A549 (cell line): ENCODE measurements at regions not wholly inside any gene's neighbourhood (a gene's known extent, or its start where the extent isn't known, plus 50 kb on each side); places are given as distances from the start of the nearest gene placed in this dataset.

Experiments used
- CHD4 ChIP-seq: fragments of 200-600 bp; sonication (generic); IDR thresholded peaks from 2 replicates; pipeline ENCODE4 v1.6.1; 2016; ENCODE audit warnings: antibody characterized with exemption, mild to moderate bottlenecking, borderline replicate concordance
- EP300 ChIP-seq, 2 experiments: fragments of >200 bp; sonication (Bioruptor Twin); formaldehyde crosslinking; IDR thresholded peaks; 2 replicates in 1 of 2; 3 replicates in 1 of 2; pipeline ENCODE4 v1.6.1; 2016 to 2017
- MAZ ChIP-seq: fragments of 150-350 bp; IDR thresholded peaks from 2 replicates; pipeline ENCODE4 v1.6.1; 2014; ENCODE audit warnings: antibody characterized with exemption, low read depth, low read length, borderline replicate concordance
- ZSCAN20 ChIP-seq: fragments of 250-450 bp; sonication (Bioruptor Pico); IDR thresholded peaks from 2 replicates; pipeline ENCODE4 v1.8.0; 2022; ENCODE audit warnings: mild to moderate bottlenecking, moderate library complexity
- TF ChIP-seq, protein P1 (sequence below): fragments of >200 bp; sonication (Bioruptor Twin); formaldehyde crosslinking; IDR thresholded peaks from 3 replicates; pipeline ENCODE4 v1.5.1; 2016
- TF ChIP-seq, protein P2 (sequence below): fragments of 200-600 bp; sonication (generic); IDR thresholded peaks from 2 replicates; pipeline ENCODE4 v1.6.1; 2016; ENCODE audit warnings: antibody characterized with exemption, mild to moderate bottlenecking, moderate library complexity

DNA sequence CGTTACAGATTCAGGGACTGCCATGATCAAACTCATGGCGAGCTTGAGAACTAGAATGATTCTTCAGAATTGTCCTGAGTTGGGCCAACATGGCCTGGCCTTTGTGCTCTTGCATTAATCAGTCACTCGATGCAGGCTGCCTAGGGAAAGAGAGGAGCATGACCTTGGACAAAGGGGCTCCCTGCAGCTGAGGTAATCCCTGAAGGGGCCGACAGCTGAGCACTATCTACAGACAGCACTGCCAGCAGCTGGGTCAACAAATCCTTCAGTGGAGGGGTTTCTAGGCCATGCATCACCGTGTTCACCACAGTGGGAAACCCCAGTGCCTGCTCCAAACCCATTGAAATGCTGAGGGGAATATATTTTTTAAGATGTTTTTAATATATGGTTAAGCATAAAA, 159.5 kb upstream of the POU2AF2 start:
- TF ChIP-seq, protein P1, sequence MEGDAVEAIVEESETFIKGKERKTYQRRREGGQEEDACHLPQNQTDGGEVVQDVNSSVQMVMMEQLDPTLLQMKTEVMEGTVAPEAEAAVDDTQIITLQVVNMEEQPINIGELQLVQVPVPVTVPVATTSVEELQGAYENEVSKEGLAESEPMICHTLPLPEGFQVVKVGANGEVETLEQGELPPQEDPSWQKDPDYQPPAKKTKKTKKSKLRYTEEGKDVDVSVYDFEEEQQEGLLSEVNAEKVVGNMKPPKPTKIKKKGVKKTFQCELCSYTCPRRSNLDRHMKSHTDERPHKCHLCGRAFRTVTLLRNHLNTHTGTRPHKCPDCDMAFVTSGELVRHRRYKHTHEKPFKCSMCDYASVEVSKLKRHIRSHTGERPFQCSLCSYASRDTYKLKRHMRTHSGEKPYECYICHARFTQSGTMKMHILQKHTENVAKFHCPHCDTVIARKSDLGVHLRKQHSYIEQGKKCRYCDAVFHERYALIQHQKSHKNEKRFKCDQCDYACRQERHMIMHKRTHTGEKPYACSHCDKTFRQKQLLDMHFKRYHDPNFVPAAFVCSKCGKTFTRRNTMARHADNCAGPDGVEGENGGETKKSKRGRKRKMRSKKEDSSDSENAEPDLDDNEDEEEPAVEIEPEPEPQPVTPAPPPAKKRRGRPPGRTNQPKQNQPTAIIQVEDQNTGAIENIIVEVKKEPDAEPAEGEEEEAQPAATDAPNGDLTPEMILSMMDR, result no peak
- TF ChIP-seq ZSCAN20 (CRISPR knock-in tag), result no peak
- TF ChIP-seq CHD4, result no peak
- no peak for TF ChIP-seq MAZ
- TF ChIP-seq, protein P2, sequence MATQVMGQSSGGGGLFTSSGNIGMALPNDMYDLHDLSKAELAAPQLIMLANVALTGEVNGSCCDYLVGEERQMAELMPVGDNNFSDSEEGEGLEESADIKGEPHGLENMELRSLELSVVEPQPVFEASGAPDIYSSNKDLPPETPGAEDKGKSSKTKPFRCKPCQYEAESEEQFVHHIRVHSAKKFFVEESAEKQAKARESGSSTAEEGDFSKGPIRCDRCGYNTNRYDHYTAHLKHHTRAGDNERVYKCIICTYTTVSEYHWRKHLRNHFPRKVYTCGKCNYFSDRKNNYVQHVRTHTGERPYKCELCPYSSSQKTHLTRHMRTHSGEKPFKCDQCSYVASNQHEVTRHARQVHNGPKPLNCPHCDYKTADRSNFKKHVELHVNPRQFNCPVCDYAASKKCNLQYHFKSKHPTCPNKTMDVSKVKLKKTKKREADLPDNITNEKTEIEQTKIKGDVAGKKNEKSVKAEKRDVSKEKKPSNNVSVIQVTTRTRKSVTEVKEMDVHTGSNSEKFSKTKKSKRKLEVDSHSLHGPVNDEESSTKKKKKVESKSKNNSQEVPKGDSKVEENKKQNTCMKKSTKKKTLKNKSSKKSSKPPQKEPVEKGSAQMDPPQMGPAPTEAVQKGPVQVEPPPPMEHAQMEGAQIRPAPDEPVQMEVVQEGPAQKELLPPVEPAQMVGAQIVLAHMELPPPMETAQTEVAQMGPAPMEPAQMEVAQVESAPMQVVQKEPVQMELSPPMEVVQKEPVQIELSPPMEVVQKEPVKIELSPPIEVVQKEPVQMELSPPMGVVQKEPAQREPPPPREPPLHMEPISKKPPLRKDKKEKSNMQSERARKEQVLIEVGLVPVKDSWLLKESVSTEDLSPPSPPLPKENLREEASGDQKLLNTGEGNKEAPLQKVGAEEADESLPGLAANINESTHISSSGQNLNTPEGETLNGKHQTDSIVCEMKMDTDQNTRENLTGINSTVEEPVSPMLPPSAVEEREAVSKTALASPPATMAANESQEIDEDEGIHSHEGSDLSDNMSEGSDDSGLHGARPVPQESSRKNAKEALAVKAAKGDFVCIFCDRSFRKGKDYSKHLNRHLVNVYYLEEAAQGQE, result no peak
- no peak for TF ChIP-seq EP300 (IDR thresholded peaks at IDR 0.05)
